Activated T-helper 1 cell treated with anti-CD3 and anti-CD28 coated beads, Interleukin-2, amount 50 U/mL, for 16 hours (primary cell): ENCODE measurements at regions not wholly inside any gene's neighbourhood (a gene's known extent, or its start where the extent isn't known, plus 50 kb on each side); places are given as distances from the start of the nearest gene placed in this dataset.

Source experiments
- DNase-seq, 2 donors: peaks; one replicate each; pipeline ENCODE4 v3.0.0-alpha.2; 2020; ENCODE audit warnings: low read depth in 1 of 2, low spot score in 1 of 2

DNA sequence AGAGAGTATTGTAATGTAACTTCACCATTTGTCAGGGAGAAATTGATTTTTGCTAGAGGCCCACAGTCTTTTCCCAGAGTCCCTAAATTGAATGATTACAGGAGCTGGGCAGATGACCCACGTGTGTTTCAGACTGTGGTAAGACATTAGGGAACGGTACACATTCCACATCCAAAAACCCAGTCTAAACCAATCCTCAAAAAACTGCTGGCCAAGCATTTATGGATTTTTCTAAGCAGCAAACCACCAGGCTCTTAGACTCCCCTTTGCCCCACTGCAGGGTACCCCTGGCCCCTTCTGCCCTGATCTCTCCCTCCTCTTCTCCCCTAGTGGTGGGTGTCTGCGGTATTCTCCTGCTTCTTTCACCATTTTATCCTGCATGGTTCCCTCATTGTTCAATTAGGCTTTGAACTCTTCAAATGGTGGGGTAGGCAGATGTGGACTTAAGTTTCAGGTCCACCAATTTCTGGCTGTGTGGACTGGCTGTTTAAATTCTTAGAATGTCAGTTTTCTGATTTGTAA, 135.5 kb upstream of the SORCS3 start:
- DNase-seq: no peak

DNA sequence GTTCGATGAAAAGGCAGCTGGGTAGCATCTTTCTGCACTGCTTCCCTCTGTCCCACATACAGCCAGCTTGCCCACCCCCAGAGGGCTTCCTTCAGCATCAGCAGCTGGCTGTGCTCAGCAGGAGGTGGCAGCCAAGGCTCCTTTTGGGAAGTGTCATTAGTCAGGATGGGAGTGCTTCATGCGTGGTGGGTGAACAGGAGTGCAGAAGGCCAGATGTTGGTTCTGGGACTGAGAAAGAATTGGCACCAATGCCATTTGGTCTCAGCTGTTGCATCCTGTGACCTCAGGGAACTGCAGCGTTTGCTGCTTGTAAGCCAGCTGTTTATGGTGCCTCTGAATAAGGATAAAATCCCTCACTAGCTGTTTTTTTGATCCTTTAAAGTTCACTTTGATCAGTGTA, 131.1 kb upstream of the SORCS3 start:
- DNase-seq: no peak

DNA sequence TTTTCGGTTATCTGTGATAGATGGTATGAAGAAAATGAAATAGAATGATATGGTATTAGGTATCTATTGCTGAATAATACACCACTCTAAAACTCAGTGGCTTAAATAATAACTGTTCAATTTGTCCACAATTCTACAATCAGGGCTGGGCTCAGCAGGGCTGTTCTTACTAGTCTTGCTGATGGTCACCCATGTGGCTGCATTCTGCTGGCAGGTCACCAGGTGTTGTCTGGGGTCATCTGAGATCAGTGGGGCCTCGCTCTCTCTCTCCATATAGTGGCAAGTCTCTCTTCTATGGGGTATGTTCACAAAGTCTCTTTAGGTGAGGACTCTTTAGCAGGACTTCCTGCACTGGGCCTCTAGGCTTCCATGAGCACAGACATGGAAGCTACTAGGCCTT, 130.4 kb upstream of the SORCS3 start:
- DNase-seq: no peak

DNA sequence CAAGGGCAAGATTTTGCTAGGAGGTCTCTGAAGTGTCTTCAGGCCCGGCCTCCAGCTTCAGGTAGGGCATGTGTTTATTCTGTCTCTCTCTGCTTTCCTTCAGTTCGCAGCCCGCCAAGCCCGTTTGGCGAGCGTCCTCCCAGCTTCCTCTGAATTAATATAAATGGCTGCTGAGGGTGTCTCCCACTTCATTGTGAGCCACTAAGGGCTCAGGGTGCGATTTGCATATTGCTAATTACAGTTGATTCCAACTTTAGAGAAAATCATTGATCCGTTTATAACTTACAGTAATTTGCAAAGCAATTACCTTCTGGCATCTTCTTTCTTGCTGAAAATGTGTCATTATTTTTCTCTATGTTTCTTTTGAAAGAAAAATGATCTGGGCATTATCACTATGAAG, 128.3 kb upstream of the SORCS3 start:
- DNase-seq: no peak

DNA sequence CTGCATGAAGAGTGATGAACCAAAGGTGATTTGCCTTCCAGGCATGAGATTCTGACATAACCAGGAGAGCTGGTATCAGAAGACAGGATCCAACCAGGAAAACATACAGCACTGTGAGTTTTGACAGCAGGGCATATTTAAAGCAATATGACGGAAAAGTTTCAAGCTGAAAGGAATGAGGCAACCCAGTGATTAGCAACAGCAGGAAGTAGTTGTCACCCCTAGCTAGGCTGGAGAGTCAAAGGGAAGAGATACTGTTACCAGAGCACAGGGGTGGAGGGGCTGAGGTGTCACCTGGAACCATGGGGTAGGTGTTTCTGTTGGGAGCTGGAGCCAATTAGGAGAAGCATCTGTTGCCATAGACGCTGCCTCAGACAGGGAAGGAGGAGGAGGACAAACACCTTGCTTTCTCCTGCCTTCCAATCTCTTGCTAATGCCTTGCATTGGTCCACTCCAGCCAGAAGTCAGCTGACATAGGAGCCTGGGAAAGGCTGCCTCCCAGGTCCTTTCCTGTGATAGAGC, 125.4 kb upstream of the SORCS3 start:
- DNase-seq: no peak

- no peak for DNase-seq
Observed at GRCh38 chr10:104516986-104517385, 124.1 kb upstream of the SORCS3 start.

DNA sequence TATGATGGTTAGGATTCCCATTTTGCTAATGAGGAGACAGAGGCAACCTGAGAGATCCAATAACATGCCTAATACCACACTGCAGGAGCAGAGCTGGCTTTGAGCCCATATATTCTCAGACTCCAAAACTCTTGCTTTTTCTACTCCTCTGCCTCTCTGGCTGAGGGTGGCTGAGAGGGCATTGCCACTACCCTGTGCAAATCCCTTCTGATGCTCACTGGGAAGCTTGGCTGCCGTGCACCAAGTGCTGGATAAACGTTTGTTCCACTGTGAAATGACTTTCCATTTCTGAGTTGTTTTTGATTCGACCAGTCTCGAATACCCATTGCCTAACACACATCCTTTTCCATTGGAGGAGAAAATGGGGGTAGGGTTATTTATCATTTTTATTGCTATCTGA, 123.1 kb upstream of the SORCS3 start:
- DNase-seq: no peak

DNA sequence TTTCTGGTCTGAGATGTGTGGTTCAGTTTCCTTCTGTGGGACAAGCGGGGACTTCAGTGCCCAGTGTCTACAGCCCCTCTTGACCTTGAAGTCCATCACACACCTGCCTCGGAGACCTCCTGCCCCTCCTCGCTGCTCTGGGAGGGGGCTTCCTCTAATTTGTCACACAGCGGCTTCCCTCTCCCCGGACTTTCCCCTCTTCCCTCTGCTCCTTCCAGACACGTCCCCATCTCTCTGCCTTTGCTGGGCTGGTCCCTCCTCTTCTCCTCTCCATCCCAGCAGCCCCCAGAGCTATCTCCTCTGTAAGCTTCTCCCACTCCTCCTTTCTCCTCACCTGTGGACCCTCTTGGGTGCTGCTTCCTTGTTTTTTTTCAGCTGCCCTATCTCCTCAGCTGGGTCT, 122.2 kb upstream of the SORCS3 start:
- no peak for DNase-seq

DNA sequence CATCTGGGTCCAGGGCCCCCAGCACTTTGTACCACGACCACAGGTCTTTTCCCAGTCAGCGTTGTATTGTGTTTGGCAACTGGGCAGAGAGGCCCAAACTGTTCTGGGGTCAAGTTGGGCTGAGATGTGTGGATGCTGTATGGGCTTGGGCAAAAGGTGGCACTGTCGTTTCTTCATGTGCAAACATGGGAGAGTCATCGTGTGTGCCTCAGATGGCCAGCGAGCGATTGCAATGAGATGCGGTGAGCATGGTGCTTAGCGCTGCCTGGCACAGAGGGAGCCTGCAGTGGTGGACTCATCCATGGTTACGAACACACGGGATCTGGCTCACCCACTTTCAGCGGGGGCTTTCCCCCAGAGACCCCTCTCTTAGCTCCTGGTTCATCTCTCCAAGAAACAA, 120.4 kb upstream of the SORCS3 start:
- DNase-seq: no peak

- DNase-seq: no peak
Observed at GRCh38 chr10:104521901-104522694, 119.0 kb upstream of the SORCS3 start.

DNA sequence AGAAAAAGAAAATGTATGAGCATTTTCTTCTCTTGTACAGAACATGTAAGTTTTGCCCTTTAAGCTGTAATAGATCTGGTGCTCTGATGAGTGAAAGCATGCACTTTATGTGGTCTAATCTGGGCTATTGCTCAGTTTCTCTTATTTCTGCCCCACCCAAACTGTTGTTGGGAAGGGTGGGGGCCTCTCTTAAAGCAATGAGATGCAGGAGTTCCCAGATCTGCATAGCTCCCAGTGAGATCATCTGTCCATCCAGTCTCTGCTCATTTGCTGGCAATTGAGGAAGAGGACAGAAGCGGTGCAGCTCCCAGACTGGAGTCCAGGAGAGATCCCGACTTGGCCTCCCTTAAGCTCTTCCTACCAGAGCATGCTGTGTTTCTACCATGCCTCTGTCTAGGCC, 114.9 kb upstream of the SORCS3 start:
- no peak for DNase-seq

DNA sequence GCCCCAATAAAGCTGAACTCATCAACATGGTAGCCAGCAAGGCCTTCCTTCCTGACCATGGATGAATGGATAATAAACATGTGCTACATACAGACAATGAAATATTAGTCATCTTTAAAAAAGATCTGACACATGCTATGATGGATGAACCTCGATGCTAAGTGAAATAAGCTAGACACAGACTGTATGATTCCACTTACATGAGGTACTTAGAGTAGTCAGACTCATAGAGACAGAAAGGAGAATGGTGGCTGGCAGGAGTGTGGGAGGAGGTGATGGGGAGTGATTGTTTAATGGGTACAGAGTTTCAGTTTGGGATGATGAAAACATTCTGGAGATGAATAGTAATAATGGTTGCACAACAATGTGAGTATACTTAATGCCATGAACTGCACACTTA, 114.1 kb upstream of the SORCS3 start:
- DNase-seq: no peak

GRCh38 chr10:104540181-104540580, 100.9 kb upstream of the SORCS3 start:
- DNase-seq: no peak

- DNase-seq: no peak
Observed at GRCh38 chr10:104541820-104542219, 99.3 kb upstream of the SORCS3 start.

DNA sequence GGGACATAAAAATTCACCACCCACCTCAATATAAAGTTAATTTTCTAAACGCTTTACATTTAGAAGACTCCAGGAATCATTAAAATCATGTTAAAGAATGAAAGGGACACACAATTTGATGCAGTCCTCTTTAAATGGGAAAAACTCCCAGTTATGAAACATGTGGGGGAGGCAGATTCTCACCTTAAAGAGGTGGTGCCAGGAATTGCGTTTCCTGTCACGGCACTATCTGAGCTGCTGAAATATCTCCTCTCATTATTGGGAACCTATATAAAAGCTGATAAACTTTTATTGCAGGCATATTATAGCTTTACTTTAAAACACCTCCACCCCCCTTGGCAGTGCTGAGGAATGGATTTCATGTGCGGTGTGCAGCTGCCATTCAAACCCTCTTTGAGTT, 94.8 kb upstream of the SORCS3 start:
- DNase-seq: no peak

- no peak for DNase-seq
Observed at GRCh38 chr10:104546756-104547155, 94.3 kb upstream of the SORCS3 start.

- no peak for DNase-seq
Observed at GRCh38 chr10:104548090-104548489, 93.0 kb upstream of the SORCS3 start.

DNA sequence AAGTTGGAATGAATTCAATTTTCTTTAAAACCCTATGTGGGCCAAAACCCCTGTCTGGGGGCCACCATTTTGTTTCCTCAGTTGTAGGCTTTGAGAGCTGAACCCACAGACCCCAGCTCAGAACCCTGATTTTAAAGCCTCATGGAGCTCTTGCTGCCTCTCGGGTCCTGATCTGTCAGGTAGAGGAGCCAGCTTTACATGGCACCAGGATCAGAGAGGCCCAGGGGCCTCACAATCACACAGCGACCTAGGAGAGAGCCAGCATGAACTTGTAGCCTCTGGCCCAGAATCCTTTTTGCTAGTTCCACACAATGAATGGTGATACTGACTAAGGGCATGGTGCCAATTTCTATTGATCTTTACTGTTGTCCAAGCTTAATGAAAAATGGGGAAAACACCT, 84.3 kb upstream of the SORCS3 start:
- no peak for DNase-seq

DNA sequence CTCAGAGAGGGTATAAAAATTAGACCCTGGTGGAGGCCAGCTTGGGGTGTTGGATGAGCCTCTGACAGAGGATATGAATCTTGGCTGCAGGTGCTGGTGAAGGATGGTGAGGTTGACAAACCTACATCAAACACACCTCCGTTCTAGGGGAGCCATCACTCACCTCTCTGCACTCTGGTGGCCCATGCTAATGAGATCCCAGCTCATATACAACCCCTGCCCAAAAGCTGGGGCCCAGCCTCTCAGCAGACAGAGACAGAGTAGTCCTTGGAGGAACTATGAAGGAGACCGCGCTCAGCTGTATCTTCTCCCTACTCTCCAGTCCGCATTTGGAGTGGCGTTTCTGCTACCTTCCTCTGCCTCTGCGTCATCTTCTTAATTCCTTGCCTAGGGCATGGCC, 83.1 kb upstream of the SORCS3 start:
- DNase-seq: no peak

DNA sequence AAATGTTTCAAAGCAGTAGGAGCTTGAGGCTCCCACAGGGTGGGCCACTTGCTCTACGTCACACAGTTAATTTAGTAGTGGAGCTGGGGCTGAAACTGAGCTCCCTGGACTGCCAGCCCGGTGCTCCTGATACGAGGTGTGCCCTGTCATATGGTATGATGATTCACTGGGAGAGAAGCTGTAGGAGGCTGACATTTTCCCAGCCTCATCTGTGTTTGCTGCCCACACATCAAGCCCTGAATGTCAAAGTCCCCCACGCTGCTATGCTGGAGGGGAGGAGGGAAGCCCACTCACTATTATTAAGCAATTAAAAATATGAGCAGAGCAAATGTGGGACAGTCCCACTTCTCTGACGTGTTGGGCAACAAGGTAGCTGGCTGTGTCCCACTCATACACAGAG, 81.2 kb upstream of the SORCS3 start:
- DNase-seq: no peak

DNA sequence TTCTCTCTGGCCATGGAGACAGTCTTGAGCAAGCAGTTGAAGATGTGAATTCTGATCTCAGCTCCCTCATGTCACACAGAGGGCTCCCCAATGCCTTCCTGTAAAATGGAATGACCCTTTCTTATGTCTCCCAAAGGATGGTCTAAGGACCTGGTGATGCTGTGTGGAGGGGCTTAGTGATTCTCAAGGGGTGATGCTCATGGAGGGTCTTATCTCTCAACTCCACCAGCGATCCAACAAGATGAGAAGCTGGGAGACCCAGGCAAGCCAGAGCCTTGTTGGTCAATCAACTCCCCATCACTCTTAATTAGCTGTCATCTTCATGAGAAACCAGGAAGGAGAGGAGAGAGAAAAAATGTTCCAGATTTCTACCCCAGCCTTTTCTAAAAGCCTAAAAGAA, 78.0 kb upstream of the SORCS3 start:
- no peak for DNase-seq

GRCh38 chr10:104563548-104563947, 77.5 kb upstream of the SORCS3 start:
- no peak for DNase-seq

GRCh38 chr10:104574427-104574826, 66.7 kb upstream of the SORCS3 start:
- no peak for DNase-seq
